ENCODE measurements at regions not wholly inside any gene's neighbourhood (a gene's known extent, or its start where the extent isn't known, plus 50 kb on each side); places are given as distances from the start of the nearest gene placed in this dataset.

- TF ChIP-seq EZH2 (IDR thresholded peaks at IDR 0.05; ENCODE audit: insufficient read depth, poor library complexity, severe bottlenecking) (no peak), EZH2phosphoT487 (IDR thresholded peaks at IDR 0.05; ENCODE audit: insufficient read depth, low read depth) (no peak)
Measured at GRCh38 chrX:65837875-65838549, 170.6 kb downstream of the MSN start.
